Neural crest cell (in vitro differentiated cells): ENCODE measurements at regions not wholly inside any gene's neighbourhood (a gene's known extent, or its start where the extent isn't known, plus 50 kb on each side); places are given as distances from the start of the nearest gene placed in this dataset.

Experiments used
- DNase-seq: peaks from one replicate; pipeline ENCODE4 v3.0.0; 2021; ENCODE audit warnings: low read depth, mixed read lengths, low spot score
- H3K27ac Mint-ChIP-seq: one replicate; pipeline ENCODE4 v1.8.0; 2021; ENCODE audit warnings: mild to moderate bottlenecking, mixed read lengths; ENCODE audit not compliant: unreplicated experiment
- H3K27me3 Mint-ChIP-seq: 2 replicates; pipeline ENCODE4 v1.8.0; 2021; ENCODE audit warnings: low read depth, mild to moderate bottlenecking, mixed read lengths
- H3K36me3 Mint-ChIP-seq: 2 replicates; pipeline ENCODE4 v1.8.0; 2021; ENCODE audit warnings: low read depth, mild to moderate bottlenecking, mixed read lengths
- H3K4me1 Mint-ChIP-seq: 2 replicates; pipeline ENCODE4 v1.8.0; 2021; ENCODE audit warnings: mixed read lengths
- H3K4me3 Mint-ChIP-seq: one replicate; pipeline ENCODE4 v1.8.0; 2021; ENCODE audit warnings: mild to moderate bottlenecking, mixed read lengths
- H3K9me3 Mint-ChIP-seq: 2 replicates; pipeline ENCODE4 v1.8.0; 2021; ENCODE audit warnings: mixed read lengths
- TF ChIP-seq, protein P1 (sequence below): fragments of 200-600 bp; sonication (generic); conservative IDR thresholded peaks from 2 replicates; pipeline ENCODE4 v1.5.0; 2021; ENCODE audit warnings: antibody characterized with exemption, mild to moderate bottlenecking

GRCh38 chr3:24958271-24958670, 463.6 kb upstream of the THRB start:
- no peak for DNase-seq
- no peaks in the 10 kb centered on the region for H3K27me3 Mint-ChIP-seq

GRCh38 chr3:24958910-24959447, 464.3 kb upstream of the THRB start:
- Mint-ChIP-seq H3K36me3 (peaks cover 3% of the 10 kb centered on the region), H3K27ac (no peak overlapping the region), H3K4me3 (no peak overlapping the region), H3K4me1 (peaks cover 16% of the 10 kb centered on the region), H3K27me3 (no peaks in the 10 kb centered on the region), H3K9me3 (peaks cover 9% of the 10 kb centered on the region)
- TF ChIP-seq, protein P1, sequence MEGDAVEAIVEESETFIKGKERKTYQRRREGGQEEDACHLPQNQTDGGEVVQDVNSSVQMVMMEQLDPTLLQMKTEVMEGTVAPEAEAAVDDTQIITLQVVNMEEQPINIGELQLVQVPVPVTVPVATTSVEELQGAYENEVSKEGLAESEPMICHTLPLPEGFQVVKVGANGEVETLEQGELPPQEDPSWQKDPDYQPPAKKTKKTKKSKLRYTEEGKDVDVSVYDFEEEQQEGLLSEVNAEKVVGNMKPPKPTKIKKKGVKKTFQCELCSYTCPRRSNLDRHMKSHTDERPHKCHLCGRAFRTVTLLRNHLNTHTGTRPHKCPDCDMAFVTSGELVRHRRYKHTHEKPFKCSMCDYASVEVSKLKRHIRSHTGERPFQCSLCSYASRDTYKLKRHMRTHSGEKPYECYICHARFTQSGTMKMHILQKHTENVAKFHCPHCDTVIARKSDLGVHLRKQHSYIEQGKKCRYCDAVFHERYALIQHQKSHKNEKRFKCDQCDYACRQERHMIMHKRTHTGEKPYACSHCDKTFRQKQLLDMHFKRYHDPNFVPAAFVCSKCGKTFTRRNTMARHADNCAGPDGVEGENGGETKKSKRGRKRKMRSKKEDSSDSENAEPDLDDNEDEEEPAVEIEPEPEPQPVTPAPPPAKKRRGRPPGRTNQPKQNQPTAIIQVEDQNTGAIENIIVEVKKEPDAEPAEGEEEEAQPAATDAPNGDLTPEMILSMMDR, result no peak
- DNase-seq, result no peak

More at GRCh38 chr3:24958271-24958670, 463.6 kb upstream of the THRB start:
- TF ChIP-seq, protein P1, result no peak
- Mint-ChIP-seq H3K4me1 (peaks cover 17% of the 10 kb centered on the region), H3K27ac (no peak overlapping the region), H3K36me3 (peaks cover 3% of the 10 kb centered on the region), H3K4me3 (no peak overlapping the region), H3K9me3 (peaks cover 9% of the 10 kb centered on the region)

GRCh38 chr3:24963762-24964625, 464.1 kb upstream of the RARB start:
- no peaks in the 10 kb centered on the region for H3K27me3 Mint-ChIP-seq
- H3K9me3 Mint-ChIP-seq, result peaks cover 7% of the 10 kb centered on the region
- TF ChIP-seq, protein P1, result peak; percentile 83
- H3K4me1 Mint-ChIP-seq, result peaks cover 20% of the 10 kb centered on the region
- no peaks in the 10 kb centered on the region for H3K36me3 Mint-ChIP-seq
- H3K27ac Mint-ChIP-seq, result no peak overlapping the region
- DNase-seq, result no peak
- no peak overlapping the region for H3K4me3 Mint-ChIP-seq

- Mint-ChIP-seq H3K36me3 (no peaks in the 10 kb centered on the region), H3K27ac (no peak overlapping the region), H3K9me3 (no peaks in the 10 kb centered on the region), H3K4me1 (peaks cover 20% of the 10 kb centered on the region), H3K27me3 (no peaks in the 10 kb centered on the region), H3K4me3 (no peak overlapping the region)
- no peak for DNase-seq
- TF ChIP-seq, protein P1, result no peak
Observed at GRCh38 chr3:24965706-24966385, 462.2 kb upstream of the RARB start.

- TF ChIP-seq, protein P1, result no peak
- Mint-ChIP-seq H3K4me1 (peaks cover 20% of the 10 kb centered on the region), H3K9me3 (no peaks in the 10 kb centered on the region), H3K4me3 (no peak overlapping the region), H3K36me3 (no peaks in the 10 kb centered on the region), H3K27me3 (no peaks in the 10 kb centered on the region), H3K27ac (no peak overlapping the region)
- no peak for DNase-seq
Observed at GRCh38 chr3:24968036-24968435, 460.0 kb upstream of the RARB start.
